H1 (cell line): ENCODE measurements at regions not wholly inside any gene's neighbourhood (a gene's known extent, or its start where the extent isn't known, plus 50 kb on each side); places are given as distances from the start of the nearest gene placed in this dataset.

ENCODE experiments used
- EZH2 ChIP-seq: fragments of 200-600 bp; sonication (generic); IDR thresholded peaks from 2 replicates; pipeline ENCODE4 v1.7.1; 2012; ENCODE audit warnings: low read depth, mild to moderate bottlenecking, moderate library complexity, low read length, inconsistent platforms; ENCODE audit not compliant: severe bottlenecking
- TF ChIP-seq, protein P1 (sequence below), 3 experiments: IDR thresholded peaks; 1 replicate in 2 of 3; 2 replicates in 1 of 3; pipeline versions ENCODE4 v1.5.1 to v1.6.1; 2011; ENCODE audit warnings: low read length in 3 of 3, mild to moderate bottlenecking in 3 of 3, inconsistent platforms in 2 of 3, low read depth in 1 of 3, moderate library complexity in 1 of 3; ENCODE audit not compliant: insufficient read depth in 1 of 3; ENCODE audit errors: control extremely low read depth in 1 of 3

DNA sequence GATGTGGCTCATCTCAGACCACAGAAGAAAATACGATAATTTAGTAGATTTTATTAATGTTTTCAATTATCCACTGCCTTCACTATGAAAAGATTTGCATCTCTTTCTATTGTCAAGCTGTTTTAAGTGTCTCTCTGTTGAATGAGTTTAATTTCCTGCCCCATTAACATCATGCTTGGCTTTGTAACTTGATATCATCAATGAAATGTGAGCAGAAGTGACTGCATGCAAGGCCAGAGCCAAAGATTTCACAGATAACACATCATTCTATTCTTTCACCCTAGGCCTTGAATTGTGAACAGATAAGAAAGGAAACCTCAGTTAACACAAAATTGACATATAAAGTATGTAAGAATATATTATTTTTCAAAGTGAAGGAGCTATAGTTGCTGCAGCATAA lies 986.4 kb upstream of the CDH18 start:
- TF ChIP-seq, protein P1, sequence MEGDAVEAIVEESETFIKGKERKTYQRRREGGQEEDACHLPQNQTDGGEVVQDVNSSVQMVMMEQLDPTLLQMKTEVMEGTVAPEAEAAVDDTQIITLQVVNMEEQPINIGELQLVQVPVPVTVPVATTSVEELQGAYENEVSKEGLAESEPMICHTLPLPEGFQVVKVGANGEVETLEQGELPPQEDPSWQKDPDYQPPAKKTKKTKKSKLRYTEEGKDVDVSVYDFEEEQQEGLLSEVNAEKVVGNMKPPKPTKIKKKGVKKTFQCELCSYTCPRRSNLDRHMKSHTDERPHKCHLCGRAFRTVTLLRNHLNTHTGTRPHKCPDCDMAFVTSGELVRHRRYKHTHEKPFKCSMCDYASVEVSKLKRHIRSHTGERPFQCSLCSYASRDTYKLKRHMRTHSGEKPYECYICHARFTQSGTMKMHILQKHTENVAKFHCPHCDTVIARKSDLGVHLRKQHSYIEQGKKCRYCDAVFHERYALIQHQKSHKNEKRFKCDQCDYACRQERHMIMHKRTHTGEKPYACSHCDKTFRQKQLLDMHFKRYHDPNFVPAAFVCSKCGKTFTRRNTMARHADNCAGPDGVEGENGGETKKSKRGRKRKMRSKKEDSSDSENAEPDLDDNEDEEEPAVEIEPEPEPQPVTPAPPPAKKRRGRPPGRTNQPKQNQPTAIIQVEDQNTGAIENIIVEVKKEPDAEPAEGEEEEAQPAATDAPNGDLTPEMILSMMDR (IDR thresholded peaks at IDR 0.05; ENCODE audit: control extremely low read depth in 1 of 3, insufficient read depth in 1 of 3, low read depth in 1 of 3, low read length in 3 of 3) = no peak
- no peak for TF ChIP-seq EZH2
